Mesothelial cell of epicardium (in vitro differentiated cells): ENCODE measurements at regions not wholly inside any gene's neighbourhood (a gene's known extent, or its start where the extent isn't known, plus 50 kb on each side); places are given as distances from the start of the nearest gene placed in this dataset.

ENCODE experiments used
- DNase-seq, 2 experiments: peaks; one replicate each; pipeline ENCODE4 v3.0.0; 2021; ENCODE audit warnings: low spot score in 2 of 2; ENCODE audit not compliant: unreplicated experiment in 2 of 2
- H3K27ac Mint-ChIP-seq: 2 replicates; pipeline ENCODE4 v1.8.0; 2021; ENCODE audit warnings: mixed read lengths
- H3K27me3 Mint-ChIP-seq: 2 replicates; pipeline ENCODE4 v1.8.0; 2021; ENCODE audit warnings: low read depth, mixed read lengths
- H3K36me3 Mint-ChIP-seq: 2 replicates; pipeline ENCODE4 v1.8.0; 2021; ENCODE audit warnings: mixed read lengths
- H3K4me1 Mint-ChIP-seq: 2 replicates; pipeline ENCODE4 v1.8.0; 2021; ENCODE audit warnings: mixed read lengths
- H3K4me3 Mint-ChIP-seq: 2 replicates; pipeline ENCODE4 v1.8.0; 2021; ENCODE audit warnings: mild to moderate bottlenecking, moderate library complexity, mixed read lengths
- H3K9me3 Mint-ChIP-seq: 2 replicates; pipeline ENCODE4 v1.8.0; 2021; ENCODE audit warnings: mixed read lengths
- TF ChIP-seq, protein P1 (sequence below): fragments of 200-600 bp; sonication (generic); IDR thresholded peaks from one replicate; pipeline ENCODE4 v1.5.0; 2021; ENCODE audit warnings: antibody characterized with exemption; ENCODE audit not compliant: unreplicated experiment

- Mint-ChIP-seq H3K4me1 (peaks cover 14% of the 10 kb centered on the region), H3K9me3 (no peaks in the 10 kb centered on the region), H3K36me3 (no peaks in the 10 kb centered on the region), H3K27ac (peak overlapping the region; percentile 59), H3K27me3 (no peaks in the 10 kb centered on the region), H3K4me3 (no peak overlapping the region)
- no peak for DNase-seq
- TF ChIP-seq, protein P1, sequence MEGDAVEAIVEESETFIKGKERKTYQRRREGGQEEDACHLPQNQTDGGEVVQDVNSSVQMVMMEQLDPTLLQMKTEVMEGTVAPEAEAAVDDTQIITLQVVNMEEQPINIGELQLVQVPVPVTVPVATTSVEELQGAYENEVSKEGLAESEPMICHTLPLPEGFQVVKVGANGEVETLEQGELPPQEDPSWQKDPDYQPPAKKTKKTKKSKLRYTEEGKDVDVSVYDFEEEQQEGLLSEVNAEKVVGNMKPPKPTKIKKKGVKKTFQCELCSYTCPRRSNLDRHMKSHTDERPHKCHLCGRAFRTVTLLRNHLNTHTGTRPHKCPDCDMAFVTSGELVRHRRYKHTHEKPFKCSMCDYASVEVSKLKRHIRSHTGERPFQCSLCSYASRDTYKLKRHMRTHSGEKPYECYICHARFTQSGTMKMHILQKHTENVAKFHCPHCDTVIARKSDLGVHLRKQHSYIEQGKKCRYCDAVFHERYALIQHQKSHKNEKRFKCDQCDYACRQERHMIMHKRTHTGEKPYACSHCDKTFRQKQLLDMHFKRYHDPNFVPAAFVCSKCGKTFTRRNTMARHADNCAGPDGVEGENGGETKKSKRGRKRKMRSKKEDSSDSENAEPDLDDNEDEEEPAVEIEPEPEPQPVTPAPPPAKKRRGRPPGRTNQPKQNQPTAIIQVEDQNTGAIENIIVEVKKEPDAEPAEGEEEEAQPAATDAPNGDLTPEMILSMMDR = no peak
These were observed 220.7 kb downstream of the TBC1D2B start for GRCh38 chr15:77856705-77857346.

GRCh38 chr15:77855871-77856270, 221.6 kb downstream of the TBC1D2B start:
- Mint-ChIP-seq H3K4me1 (peaks cover 18% of the 10 kb centered on the region), H3K9me3 (no peaks in the 10 kb centered on the region), H3K27ac (no peak overlapping the region), H3K4me3 (no peak overlapping the region), H3K27me3 (no peaks in the 10 kb centered on the region), H3K36me3 (no peaks in the 10 kb centered on the region)
- TF ChIP-seq, protein P1 = no peak
- DNase-seq = no peak

GRCh38 chr15:77854980-77855379, 222.3 kb upstream of the LINGO1 start:
- H3K27ac Mint-ChIP-seq = no peak overlapping the region
- TF ChIP-seq, protein P1 = no peak
- H3K27me3 Mint-ChIP-seq = no peaks in the 10 kb centered on the region
- H3K36me3 Mint-ChIP-seq = peaks cover 1% of the 10 kb centered on the region
- peaks cover 18% of the 10 kb centered on the region for H3K4me1 Mint-ChIP-seq
- peaks cover 4% of the 10 kb centered on the region for H3K9me3 Mint-ChIP-seq
- no peak for DNase-seq
- no peak overlapping the region for H3K4me3 Mint-ChIP-seq

DNA sequence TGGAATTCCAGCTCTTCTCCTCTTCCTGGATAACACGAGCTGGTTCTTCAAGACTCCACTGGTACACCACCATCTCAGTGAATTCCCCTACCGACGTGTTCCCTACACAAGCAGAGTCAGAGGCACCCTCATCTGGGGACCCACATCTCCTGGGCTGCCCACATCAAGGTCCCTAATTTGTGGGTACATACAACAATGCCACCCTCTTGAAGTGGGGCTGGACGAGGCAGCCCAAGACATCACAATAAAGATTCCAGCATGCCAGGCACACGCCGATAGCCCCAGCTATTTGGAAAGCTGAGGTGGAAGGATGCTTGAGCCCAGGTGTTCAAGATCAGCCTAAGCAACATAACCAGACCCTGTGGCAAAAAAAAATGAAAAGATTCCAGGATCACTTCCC, 221.2 kb upstream of the LINGO1 start:
- no peaks in the 10 kb centered on the region for H3K27me3 Mint-ChIP-seq

DNA sequence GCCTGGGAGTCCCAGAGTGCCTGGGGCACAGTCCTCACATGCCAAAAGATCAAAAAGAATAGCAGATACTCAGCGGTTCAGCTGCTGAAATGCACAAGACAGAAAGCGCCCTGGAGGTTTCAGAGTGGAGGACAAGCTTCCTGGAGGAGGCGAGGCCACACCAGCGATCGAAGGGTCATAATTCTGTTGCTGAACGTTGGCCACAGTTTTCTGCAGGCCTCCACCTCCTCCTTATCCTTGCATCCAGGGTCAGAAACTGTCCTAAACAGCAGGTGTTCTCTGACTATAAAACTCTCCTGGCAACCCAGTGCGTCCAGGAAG, 220.3 kb upstream of the LINGO1 start:
- Mint-ChIP-seq H3K27ac (no peak overlapping the region), H3K9me3 (peaks cover 12% of the 10 kb centered on the region), H3K27me3 (no peaks in the 10 kb centered on the region), H3K4me3 (no peak overlapping the region), H3K36me3 (peaks cover 6% of the 10 kb centered on the region), H3K4me1 (peaks cover 18% of the 10 kb centered on the region)
- TF ChIP-seq, protein P1 = no peak
- DNase-seq = no peak

More for the DNA sequence above, 221.2 kb upstream of the LINGO1 start:
- TF ChIP-seq, protein P1 = no peak
- peaks cover 9% of the 10 kb centered on the region for H3K9me3 Mint-ChIP-seq
- peaks cover 5% of the 10 kb centered on the region for H3K36me3 Mint-ChIP-seq
- no peak for DNase-seq
- peaks cover 18% of the 10 kb centered on the region for H3K4me1 Mint-ChIP-seq
- no peak overlapping the region for H3K4me3 Mint-ChIP-seq
- H3K27ac Mint-ChIP-seq = no peak overlapping the region
